ENCODE measurements at regions not wholly inside any gene's neighbourhood (a gene's known extent, or its start where the extent isn't known, plus 50 kb on each side); places are given as distances from the start of the nearest gene placed in this dataset.

GRCh38 chr18:10009321-10010144 lies 95.7 kb downstream of the VAPA start:
- no peak for DNase-seq

- DNase-seq, result peak; percentile 95
These were observed 96.8 kb downstream of the VAPA start for GRCh38 chr18:10010611-10011015.

- peak; percentile 73 for DNase-seq
These were observed 97.2 kb downstream of the VAPA start for GRCh38 chr18:10011061-10011460.

GRCh38 chr18:10011751-10012150 lies 97.9 kb downstream of the VAPA start:
- DNase-seq, result no peak

- DNase-seq, result no peak
These were observed 98.7 kb downstream of the VAPA start for GRCh38 chr18:10012526-10012925.

- DNase-seq, result no peak
These were observed 100.1 kb downstream of the VAPA start for GRCh38 chr18:10013621-10014543.

- DNase-seq, result no peak
These were observed 101.5 kb downstream of the VAPA start for GRCh38 chr18:10015288-10015701.

- no peak for DNase-seq
These were observed 102.4 kb downstream of the VAPA start for GRCh38 chr18:10015941-10016819.

GRCh38 chr18:10017043-10017442 lies 103.2 kb downstream of the VAPA start:
- no peak for DNase-seq

- DNase-seq, result no peak
These were observed 104.5 kb downstream of the VAPA start for GRCh38 chr18:10018289-10018688.

GRCh38 chr18:10020171-10020570 lies 106.4 kb downstream of the VAPA start:
- no peak for DNase-seq

GRCh38 chr18:10022365-10022764 lies 108.5 kb downstream of the VAPA start:
- DNase-seq, result no peak

GRCh38 chr18:10023853-10024570 lies 110.2 kb downstream of the VAPA start:
- DNase-seq, result no peak

GRCh38 chr18:10025711-10026670 lies 112.2 kb downstream of the VAPA start:
- DNase-seq, result no peak

- DNase-seq, result peak; percentile 87
These were observed 113.2 kb downstream of the VAPA start for GRCh38 chr18:10027031-10027430.

GRCh38 chr18:10027461-10027860 lies 113.6 kb downstream of the VAPA start:
- no peak for DNase-seq

- no peak for DNase-seq
These were observed 115.9 kb downstream of the VAPA start for GRCh38 chr18:10029711-10030110.

GRCh38 chr18:10030816-10031541 lies 117.2 kb downstream of the VAPA start:
- DNase-seq, result no peak

- DNase-seq, result no peak
These were observed 118.7 kb downstream of the VAPA start for GRCh38 chr18:10032331-10033015.

- no peak for DNase-seq
These were observed 119.2 kb downstream of the VAPA start for GRCh38 chr18:10033016-10033399.

All from NCI-H82 (cell line).